ENCODE measurements at regions not wholly inside any gene's neighbourhood (a gene's known extent, or its start where the extent isn't known, plus 50 kb on each side); places are given as distances from the start of the nearest gene placed in this dataset.

DNA sequence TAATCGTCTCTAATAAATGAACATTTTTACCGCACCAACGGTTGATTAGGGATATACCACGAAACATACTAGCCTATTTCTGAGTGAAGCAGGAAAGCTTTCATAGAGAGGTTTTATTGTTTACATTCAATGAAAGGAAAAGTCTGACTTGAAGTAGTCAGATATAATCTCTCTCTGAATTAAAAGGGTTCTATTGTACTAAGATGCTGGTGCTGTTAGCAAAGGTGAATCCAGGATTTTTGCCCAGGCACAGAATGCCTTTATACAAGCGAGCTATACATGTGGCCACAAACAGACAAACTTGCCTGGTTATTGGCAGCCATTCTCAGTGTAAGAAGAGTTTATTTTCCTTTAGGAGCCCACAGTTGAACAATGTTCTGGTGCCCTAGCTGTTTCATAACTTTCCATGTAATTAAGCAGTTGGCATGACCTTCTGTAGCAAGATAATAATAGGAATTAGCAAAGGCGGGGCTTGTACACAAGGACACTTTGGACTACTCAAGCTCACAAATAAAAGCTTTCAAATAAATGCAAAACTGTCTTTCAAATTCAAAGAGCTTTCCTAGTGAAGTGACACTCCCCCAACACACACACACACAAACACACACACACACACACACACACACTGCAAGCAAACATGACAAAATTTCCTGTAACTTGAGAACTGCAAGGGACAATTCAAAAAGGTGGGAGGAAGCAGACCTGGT, 198.7 kb upstream of the MAP3K1 start:
- no peaks in the 10 kb centered on the region for H3K36me3 ChIP-seq
- peaks cover 11% of the 10 kb centered on the region for H3K9me3 ChIP-seq (ENCODE audit: severe bottlenecking)
- H3K4me3 ChIP-seq (ENCODE audit: low read depth, low read length): no peak overlapping the region
- DNase-seq: no peak
- TF ChIP-seq, protein P1, sequence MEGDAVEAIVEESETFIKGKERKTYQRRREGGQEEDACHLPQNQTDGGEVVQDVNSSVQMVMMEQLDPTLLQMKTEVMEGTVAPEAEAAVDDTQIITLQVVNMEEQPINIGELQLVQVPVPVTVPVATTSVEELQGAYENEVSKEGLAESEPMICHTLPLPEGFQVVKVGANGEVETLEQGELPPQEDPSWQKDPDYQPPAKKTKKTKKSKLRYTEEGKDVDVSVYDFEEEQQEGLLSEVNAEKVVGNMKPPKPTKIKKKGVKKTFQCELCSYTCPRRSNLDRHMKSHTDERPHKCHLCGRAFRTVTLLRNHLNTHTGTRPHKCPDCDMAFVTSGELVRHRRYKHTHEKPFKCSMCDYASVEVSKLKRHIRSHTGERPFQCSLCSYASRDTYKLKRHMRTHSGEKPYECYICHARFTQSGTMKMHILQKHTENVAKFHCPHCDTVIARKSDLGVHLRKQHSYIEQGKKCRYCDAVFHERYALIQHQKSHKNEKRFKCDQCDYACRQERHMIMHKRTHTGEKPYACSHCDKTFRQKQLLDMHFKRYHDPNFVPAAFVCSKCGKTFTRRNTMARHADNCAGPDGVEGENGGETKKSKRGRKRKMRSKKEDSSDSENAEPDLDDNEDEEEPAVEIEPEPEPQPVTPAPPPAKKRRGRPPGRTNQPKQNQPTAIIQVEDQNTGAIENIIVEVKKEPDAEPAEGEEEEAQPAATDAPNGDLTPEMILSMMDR (IDR thresholded peaks at IDR 0.05; ENCODE audit: low read depth, low read length): no peak
- H3K27ac ChIP-seq: no peak overlapping the region
- H3K27me3 ChIP-seq (ENCODE audit: insufficient read depth, low read depth, severe bottlenecking): no peaks in the 10 kb centered on the region

DNA sequence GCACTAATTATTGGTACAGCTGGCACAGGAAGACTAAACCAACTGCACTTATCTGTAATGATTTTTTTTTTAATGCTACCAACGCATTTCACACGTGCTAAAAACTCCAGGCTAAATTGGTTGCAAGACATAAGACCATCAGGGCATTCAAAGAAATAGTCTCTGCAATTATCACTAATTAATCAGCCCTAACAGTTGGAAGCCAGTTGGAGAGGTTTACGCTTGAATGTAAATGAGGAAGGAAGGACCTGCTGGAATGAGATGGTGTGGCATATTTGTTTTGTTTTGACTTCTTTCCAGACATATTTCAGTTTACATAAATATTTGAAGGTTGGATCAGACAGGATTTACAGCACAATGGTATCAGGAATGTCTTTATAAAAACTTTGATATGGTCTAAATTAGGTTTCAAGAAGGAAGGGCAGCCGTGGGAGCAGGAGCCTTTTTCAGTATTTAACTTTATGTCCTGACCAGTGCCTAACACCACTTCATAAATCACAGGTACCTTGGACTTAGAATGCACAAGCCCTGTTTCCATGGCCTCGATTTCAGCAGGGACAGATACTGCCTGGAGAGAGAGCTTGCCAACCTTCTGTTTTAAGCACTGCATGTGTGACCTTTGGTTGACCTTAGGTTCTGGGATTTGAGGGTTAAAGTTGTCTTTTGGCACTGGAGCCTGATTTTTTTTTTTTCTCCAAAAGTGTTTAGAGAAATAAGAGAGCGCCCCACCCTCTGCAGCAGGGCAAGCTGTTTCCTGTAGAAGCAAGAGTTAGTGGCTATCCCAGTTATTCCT, 199.8 kb upstream of the MAP3K1 start:
- H3K4me3 ChIP-seq (ENCODE audit: low read depth, low read length): no peak overlapping the region
- no peak overlapping the region for H3K27ac ChIP-seq
- no peaks in the 10 kb centered on the region for H3K36me3 ChIP-seq
- DNase-seq: no peak
- TF ChIP-seq, protein P1 (IDR thresholded peaks at IDR 0.05; ENCODE audit: low read depth, low read length): no peak
- H3K9me3 ChIP-seq (ENCODE audit: severe bottlenecking): peaks cover 15% of the 10 kb centered on the region
- H3K27me3 ChIP-seq (ENCODE audit: insufficient read depth, low read depth, severe bottlenecking): no peaks in the 10 kb centered on the region

DNA sequence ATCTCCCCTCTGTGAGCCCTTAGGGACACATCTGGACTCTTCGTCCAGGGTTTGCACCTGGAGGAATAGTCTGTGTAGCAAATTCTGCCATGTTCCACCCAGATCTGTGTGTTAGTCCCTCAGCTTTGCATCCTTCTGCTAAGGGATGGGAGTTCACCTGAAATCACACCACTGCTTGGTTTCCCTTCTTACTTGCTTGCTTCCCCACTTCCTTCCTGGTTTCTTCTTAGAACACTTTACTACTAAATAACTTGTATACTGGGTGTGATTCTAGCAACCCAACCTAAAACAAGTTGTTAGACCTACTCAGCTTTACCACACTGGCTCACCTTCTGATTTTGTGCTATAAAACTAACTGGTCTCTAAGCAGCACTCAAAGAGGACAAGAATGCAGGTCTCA, 202.6 kb upstream of the MAP3K1 start:
- TF ChIP-seq, protein P1 (IDR thresholded peaks at IDR 0.05; ENCODE audit: low read depth, low read length): no peak
- DNase-seq: no peak
- Histone ChIP-seq H3K4me3 (ENCODE audit: low read depth, low read length) (no peak overlapping the region), H3K27me3 (ENCODE audit: insufficient read depth, low read depth, severe bottlenecking) (no peaks in the 10 kb centered on the region), H3K36me3 (no peaks in the 10 kb centered on the region), H3K27ac (no peak overlapping the region), H3K9me3 (ENCODE audit: severe bottlenecking) (peaks cover 8% of the 10 kb centered on the region)

GRCh38 chr5:56612353-56612752, 203.0 kb upstream of the MAP3K1 start:
- Histone ChIP-seq H3K27ac (no peak overlapping the region), H3K36me3 (no peaks in the 10 kb centered on the region), H3K4me3 (ENCODE audit: low read depth, low read length) (no peak overlapping the region), H3K9me3 (ENCODE audit: severe bottlenecking) (peaks cover 6% of the 10 kb centered on the region), H3K27me3 (ENCODE audit: insufficient read depth, low read depth, severe bottlenecking) (no peaks in the 10 kb centered on the region)
- DNase-seq: no peak
- TF ChIP-seq, protein P1 (IDR thresholded peaks at IDR 0.05; ENCODE audit: low read depth, low read length): no peak

GRCh38 chr5:56610093-56610698, 205.2 kb upstream of the MAP3K1 start:
- Histone ChIP-seq H3K27me3 (ENCODE audit: insufficient read depth, low read depth, severe bottlenecking) (no peaks in the 10 kb centered on the region), H3K4me3 (ENCODE audit: low read depth, low read length) (no peak overlapping the region), H3K9me3 (ENCODE audit: severe bottlenecking) (peaks cover 6% of the 10 kb centered on the region), H3K36me3 (no peaks in the 10 kb centered on the region), H3K27ac (no peak overlapping the region)
- TF ChIP-seq, protein P1 (IDR thresholded peaks at IDR 0.05; ENCODE audit: low read depth, low read length): no peak
- no peak for DNase-seq
